A673 (cell line): ENCODE measurements at regions not wholly inside any gene's neighbourhood (a gene's known extent, or its start where the extent isn't known, plus 50 kb on each side); places are given as distances from the start of the nearest gene placed in this dataset.

Experiments used
- EZH2 ChIP-seq: fragments of 200-600 bp; sonication (generic); IDR thresholded peaks from 2 replicates; pipeline ENCODE4 v1.6.1; 2017; ENCODE audit warnings: borderline replicate concordance, low read depth, mild to moderate bottlenecking, mixed read lengths, antibody characterized with exemption, low read length; ENCODE audit not compliant: poor library complexity, severe bottlenecking
- TF ChIP-seq, protein P1 (sequence below): fragments of 300-800, 200-600 bp; sonication (generic); conservative IDR thresholded peaks from 2 replicates; pipeline ENCODE4 v1.5.1; 2017; ENCODE audit warnings: low read depth, mild to moderate bottlenecking, antibody characterized with exemption, low read length, moderate library complexity, mixed read lengths

DNA sequence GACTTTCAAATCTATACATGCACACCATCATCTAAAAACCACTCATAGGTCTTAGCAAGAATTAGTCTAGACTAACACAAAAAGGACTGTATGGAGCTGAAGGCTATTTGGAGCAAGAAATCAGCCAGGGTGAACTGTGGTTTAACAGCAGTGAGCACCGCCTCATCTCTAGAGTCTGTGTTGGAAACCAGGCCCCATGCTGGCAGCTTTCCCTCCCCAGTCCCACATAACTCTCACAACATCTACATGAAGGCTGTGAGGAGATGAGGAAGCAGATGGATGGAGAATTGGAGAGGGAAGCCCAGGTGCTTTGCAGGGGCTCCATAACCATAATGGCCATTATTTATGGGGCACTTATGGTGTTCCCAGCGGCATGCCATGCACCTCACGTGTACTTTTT lies 133.2 kb upstream of the TOPAZ1 start:
- TF ChIP-seq, protein P1, sequence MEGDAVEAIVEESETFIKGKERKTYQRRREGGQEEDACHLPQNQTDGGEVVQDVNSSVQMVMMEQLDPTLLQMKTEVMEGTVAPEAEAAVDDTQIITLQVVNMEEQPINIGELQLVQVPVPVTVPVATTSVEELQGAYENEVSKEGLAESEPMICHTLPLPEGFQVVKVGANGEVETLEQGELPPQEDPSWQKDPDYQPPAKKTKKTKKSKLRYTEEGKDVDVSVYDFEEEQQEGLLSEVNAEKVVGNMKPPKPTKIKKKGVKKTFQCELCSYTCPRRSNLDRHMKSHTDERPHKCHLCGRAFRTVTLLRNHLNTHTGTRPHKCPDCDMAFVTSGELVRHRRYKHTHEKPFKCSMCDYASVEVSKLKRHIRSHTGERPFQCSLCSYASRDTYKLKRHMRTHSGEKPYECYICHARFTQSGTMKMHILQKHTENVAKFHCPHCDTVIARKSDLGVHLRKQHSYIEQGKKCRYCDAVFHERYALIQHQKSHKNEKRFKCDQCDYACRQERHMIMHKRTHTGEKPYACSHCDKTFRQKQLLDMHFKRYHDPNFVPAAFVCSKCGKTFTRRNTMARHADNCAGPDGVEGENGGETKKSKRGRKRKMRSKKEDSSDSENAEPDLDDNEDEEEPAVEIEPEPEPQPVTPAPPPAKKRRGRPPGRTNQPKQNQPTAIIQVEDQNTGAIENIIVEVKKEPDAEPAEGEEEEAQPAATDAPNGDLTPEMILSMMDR: no peak
- no peak for TF ChIP-seq EZH2
